Adipocyte (in vitro differentiated cells): ENCODE measurements at regions not wholly inside any gene's neighbourhood (a gene's known extent, or its start where the extent isn't known, plus 50 kb on each side); places are given as distances from the start of the nearest gene placed in this dataset.

Experiments used
- DNase-seq: peaks from one replicate; pipeline ENCODE4 v3.0.0-alpha.2; 2015; ENCODE audit warnings: low read depth
- H3K27me3 ChIP-seq: replicated peaks from 2 replicates; pipeline ENCODE4 v1.7.0; 2013; ENCODE audit warnings: mild to moderate bottlenecking, low read length, moderate library complexity; ENCODE audit not compliant: control insufficient read depth, insufficient read depth
- H3K36me3 ChIP-seq: 2 replicates; pipeline ENCODE4 v1.7.0; 2013; ENCODE audit warnings: low read length, mild to moderate bottlenecking, moderate library complexity; ENCODE audit not compliant: control insufficient read depth, insufficient read depth, severe bottlenecking
- H3K4me1 ChIP-seq: 2 replicates; pipeline ENCODE4 v1.7.0; 2013; ENCODE audit warnings: mild to moderate bottlenecking, low read length, moderate library complexity; ENCODE audit not compliant: control insufficient read depth, insufficient read depth
- H3K4me3 ChIP-seq: 2 replicates; pipeline ENCODE4 v1.7.0; 2013; ENCODE audit warnings: mild to moderate bottlenecking, low read length, moderate library complexity
- H3K9ac ChIP-seq: 2 replicates; pipeline ENCODE4 v1.7.0; 2013; ENCODE audit warnings: mild to moderate bottlenecking, low read length, moderate library complexity
- H3K9me3 ChIP-seq: 2 replicates; pipeline ENCODE4 v1.7.0; 2013; ENCODE audit warnings: mild to moderate bottlenecking, low read length, moderate library complexity; ENCODE audit not compliant: control insufficient read depth

DNA sequence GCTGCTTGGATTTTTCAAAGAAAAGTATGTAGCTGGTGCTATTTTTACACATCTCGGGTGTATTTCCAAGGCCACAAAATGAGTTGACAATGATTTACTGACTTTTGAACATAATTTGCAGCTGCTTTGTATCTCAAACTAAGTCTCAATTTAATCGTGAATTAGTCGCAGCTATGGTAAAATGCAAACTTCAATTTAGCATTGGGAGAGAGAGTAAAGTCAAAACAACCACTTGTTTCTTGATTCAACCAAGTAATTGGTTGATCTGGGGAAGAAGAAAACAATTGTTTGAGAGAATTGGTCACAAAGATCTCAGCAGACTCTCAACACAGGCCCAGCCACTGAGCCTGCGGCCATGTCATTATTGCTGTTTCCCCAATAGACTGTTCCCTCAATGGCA, 75.0 kb upstream of the DYRK2 start:
- Histone ChIP-seq H3K36me3 (no peaks in the 10 kb centered on the region), H3K4me1 (no peaks in the 10 kb centered on the region), H3K4me3 (no peak overlapping the region), H3K9me3 (no peaks in the 10 kb centered on the region), H3K9ac (no peak overlapping the region), H3K27me3 (no peaks in the 10 kb centered on the region)
- no peak for DNase-seq

DNA sequence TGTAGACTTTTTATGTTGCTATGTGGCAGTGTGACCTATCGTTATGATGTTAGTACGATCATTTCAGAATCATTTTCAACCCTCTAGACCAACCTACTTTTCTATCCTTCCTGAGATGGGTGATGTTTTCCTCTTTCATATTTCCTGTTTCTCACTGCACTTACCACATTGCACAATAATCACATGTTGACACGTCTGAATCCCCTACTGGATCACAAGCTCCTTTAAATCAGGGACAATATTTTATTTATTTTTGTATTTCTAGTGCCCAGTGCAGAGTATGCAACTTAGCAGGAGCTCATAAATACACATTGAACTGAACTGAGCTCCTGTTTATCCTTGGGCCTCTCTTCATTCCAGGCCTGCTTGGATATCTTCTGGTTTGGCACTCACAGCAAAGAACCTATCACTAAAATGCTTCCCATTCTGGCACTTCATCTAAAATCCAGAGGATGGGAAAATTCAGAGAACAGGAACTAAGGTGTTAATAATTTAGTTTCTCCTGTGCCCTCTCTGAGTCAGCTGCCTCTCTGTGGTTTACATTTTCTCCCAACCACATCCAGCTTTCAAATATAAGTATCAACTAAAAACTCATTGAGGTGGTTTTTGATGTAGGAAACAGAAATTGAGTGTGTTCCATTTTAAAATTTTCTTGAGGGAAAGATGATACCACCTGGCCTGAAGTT, 69.4 kb upstream of the DYRK2 start:
- no peaks in the 10 kb centered on the region for H3K9me3 ChIP-seq
- no peak overlapping the region for H3K9ac ChIP-seq
- no peak for DNase-seq
- H3K27me3 ChIP-seq = no peaks in the 10 kb centered on the region
- H3K4me1 ChIP-seq = peaks cover 18% of the 10 kb centered on the region
- H3K36me3 ChIP-seq = no peaks in the 10 kb centered on the region
- H3K4me3 ChIP-seq = no peak overlapping the region

DNA sequence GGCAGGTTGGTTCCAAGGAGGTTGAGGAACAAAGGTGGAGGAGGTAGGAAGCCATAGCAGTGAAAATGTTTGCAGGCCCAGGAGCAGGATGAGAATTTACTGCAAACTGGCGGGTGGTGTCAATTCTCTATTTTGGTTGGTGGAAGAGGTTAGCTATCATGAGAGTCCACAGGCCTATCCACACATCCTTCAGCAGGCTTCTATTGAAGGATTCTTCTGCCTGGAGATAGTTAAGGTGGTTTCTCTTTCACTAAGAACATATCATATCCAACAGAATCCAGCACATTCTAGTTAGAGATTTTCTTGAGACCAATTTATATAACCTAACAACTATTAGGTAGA, 68.9 kb upstream of the DYRK2 start:
- Histone ChIP-seq H3K4me3 (no peak overlapping the region), H3K36me3 (no peaks in the 10 kb centered on the region)

DNA sequence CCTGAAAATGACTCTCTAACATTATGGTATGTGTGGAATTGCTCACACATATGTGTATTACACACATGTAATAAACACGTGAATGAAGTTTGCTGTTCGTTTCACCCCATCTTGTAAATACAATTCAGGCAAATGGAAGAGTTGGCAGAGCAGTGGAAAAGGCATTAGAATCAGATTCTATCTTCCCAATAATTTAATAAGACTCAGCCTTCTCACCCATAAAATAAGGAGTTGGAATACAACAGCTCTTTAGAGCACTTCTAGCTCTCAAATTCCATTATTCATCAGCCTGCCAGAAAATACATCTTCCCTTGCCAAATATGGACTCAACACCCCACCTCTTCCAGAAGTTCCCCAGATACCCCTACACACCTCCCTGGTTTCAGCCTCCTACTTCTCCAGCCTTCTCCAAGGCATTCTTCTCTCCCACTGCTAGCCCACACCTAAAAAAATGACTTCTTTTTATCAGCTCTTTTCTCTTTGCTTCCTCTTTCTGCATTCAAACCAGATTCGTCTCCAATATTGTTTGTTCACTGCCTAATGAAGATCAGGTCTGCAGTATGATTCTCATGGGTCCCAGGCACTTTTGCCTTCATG, 66.2 kb upstream of the DYRK2 start:
- H3K36me3 ChIP-seq = no peaks in the 10 kb centered on the region
- H3K27me3 ChIP-seq = no peaks in the 10 kb centered on the region
- H3K9me3 ChIP-seq = no peaks in the 10 kb centered on the region
- no peak for DNase-seq
- H3K4me3 ChIP-seq = no peak overlapping the region
- no peak overlapping the region for H3K9ac ChIP-seq
- peaks cover 18% of the 10 kb centered on the region for H3K4me1 ChIP-seq

More for the DNA sequence above, 68.9 kb upstream of the DYRK2 start:
- Histone ChIP-seq H3K9ac (no peak overlapping the region), H3K9me3 (no peaks in the 10 kb centered on the region), H3K4me1 (peaks cover 18% of the 10 kb centered on the region), H3K27me3 (no peaks in the 10 kb centered on the region)
- no peak for DNase-seq

DNA sequence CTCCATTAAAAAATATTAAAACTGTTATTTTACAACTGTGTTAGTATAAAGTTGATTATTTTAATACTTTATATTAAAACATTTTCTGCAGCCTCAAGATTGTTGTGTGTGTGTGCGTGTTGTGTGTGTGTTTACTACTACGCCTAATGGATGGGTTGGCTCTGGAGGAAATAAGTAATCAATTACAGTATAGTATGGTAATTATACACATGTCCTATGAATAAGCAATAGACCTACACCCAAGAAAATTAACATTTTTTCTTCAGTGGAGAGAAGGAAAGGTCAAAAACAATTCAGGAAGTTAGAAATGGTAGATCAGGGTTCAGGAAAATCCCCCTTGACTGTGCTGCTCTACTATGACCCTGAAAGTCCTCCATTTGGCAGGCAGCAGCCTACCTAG, 65.7 kb upstream of the DYRK2 start:
- DNase-seq = no peak
- Histone ChIP-seq H3K4me1 (peaks cover 18% of the 10 kb centered on the region), H3K9me3 (no peaks in the 10 kb centered on the region), H3K27me3 (no peaks in the 10 kb centered on the region), H3K4me3 (no peak overlapping the region), H3K36me3 (no peaks in the 10 kb centered on the region), H3K9ac (no peak overlapping the region)

DNA sequence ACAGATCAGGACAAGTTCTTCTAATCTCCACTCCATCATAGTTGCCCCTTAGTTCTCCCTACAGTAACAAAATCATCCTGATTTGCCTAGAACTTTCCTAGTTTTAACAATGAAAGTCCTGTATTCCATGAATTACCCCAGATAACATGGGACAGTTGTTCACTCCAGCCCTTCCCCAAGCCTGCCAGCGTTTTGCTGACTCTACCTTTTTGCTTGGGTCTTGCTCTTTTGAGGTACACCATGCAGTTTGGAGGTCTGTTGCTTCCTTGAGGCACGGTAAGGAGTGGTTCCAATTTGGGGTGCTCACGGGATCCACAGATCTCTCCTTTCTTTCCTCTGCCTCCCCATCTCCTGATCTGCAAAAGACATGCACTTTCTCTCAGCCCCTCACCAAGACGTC, 61.6 kb upstream of the DYRK2 start:
- Histone ChIP-seq H3K4me1 (peaks cover 16% of the 10 kb centered on the region), H3K9ac (no peak overlapping the region)
- DNase-seq = no peak

DNA sequence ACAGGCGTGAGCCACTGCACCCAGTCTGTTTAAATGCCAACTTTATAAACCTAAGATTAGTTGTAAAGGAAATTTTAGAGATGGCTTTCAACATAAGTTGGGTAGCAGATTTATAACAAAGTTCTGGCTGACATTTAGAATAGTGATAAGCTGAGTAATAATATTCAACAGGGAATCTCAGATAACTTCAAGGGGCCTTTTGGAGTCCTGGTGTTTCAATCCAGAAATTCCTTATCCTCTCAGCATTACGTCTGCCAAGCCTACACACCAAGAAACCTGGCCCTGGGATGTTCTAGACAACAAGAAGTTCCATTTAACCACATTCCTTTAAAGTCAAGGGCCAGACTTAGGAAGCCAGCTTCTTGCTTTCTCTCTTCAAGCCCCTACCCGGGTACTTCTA, 59.5 kb upstream of the DYRK2 start:
- Histone ChIP-seq H3K36me3 (no peaks in the 10 kb centered on the region), H3K9me3 (no peaks in the 10 kb centered on the region), H3K4me1 (peaks cover 23% of the 10 kb centered on the region), H3K4me3 (no peak overlapping the region), H3K27me3 (no peaks in the 10 kb centered on the region), H3K9ac (no peak overlapping the region)
- DNase-seq = no peak

More for the DNA sequence above, 61.6 kb upstream of the DYRK2 start:
- Histone ChIP-seq H3K36me3 (no peaks in the 10 kb centered on the region), H3K9me3 (no peaks in the 10 kb centered on the region), H3K4me3 (no peak overlapping the region), H3K27me3 (no peaks in the 10 kb centered on the region)

DNA sequence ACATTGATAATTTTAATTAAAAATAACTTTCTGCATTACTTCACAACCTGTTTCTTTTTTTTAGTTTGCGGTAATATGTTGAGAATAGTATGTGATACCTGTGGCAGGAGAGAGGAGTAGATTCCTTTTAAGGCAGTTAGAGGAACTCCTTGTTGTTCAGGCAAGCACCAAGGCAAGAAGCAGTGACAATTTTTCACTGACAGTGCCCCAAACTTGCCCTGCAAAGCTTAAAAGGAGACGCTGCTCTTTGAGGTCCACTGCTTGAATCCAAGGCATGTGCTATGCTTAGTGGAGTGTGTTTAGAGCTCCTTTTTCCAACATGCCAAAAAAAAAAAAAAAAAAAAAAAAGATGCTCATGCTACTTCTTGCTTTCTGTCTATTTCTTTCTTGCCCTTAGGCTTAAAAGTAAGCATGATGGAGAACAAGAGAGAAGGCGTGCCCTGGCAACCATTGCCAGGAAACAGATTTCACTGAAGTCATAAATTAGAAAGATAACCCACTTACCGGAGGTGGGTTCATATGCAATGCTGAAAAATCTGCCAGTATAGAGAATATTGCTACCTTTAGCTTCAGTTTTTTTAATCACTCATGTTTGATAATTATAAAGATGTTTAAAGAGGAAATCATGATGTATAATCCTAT, 58.3 kb upstream of the DYRK2 start:
- no peaks in the 10 kb centered on the region for H3K9me3 ChIP-seq
- no peak overlapping the region for H3K4me3 ChIP-seq
- no peaks in the 10 kb centered on the region for H3K27me3 ChIP-seq
- H3K4me1 ChIP-seq = peaks cover 23% of the 10 kb centered on the region
- H3K9ac ChIP-seq = no peak overlapping the region
- H3K36me3 ChIP-seq = no peaks in the 10 kb centered on the region
- DNase-seq = no peak

DNA sequence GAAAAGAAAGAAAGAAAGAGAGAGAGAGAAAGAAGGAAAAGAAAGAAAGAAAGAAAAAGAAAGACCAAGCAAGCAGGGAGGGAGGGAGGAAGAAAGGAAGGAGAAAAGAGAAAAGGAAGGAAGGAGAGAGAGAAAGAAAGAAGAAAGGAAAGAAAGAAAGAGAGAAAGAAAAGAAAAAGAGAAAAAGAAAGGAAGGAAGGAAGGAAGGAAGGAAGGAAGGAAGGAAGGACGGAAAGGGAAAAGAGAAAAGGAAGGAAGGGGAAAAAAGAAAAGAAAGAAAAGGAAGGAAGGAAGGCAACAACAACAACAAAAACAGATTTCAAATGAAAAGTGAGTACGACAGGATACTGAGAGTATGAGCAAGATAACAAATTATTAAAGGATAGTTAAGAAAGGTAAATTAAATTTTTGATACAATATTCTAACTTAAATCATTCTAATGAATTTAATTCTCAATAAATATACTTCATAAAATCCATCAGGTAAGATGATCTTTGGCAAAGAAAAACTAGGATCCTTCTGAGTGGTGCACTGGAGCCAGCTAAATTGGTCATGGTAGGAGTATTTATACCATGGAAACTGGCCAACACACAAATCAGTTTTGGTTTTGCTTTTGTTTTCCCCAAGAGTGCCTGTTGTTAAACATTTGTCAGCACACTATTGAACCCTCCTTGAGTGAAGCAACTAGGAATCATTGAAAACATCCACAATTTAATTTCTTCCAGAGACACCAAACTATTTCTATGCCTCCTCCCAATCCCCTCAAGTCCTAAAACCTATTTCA, 56.1 kb upstream of the DYRK2 start:
- H3K4me1 ChIP-seq = peaks cover 23% of the 10 kb centered on the region
- peak; percentile 76 for DNase-seq
- H3K9ac ChIP-seq = no peak overlapping the region
- no peaks in the 10 kb centered on the region for H3K9me3 ChIP-seq
- H3K4me3 ChIP-seq = peak overlapping the region; percentile 2
- H3K36me3 ChIP-seq = no peaks in the 10 kb centered on the region
- no peaks in the 10 kb centered on the region for H3K27me3 ChIP-seq

DNA sequence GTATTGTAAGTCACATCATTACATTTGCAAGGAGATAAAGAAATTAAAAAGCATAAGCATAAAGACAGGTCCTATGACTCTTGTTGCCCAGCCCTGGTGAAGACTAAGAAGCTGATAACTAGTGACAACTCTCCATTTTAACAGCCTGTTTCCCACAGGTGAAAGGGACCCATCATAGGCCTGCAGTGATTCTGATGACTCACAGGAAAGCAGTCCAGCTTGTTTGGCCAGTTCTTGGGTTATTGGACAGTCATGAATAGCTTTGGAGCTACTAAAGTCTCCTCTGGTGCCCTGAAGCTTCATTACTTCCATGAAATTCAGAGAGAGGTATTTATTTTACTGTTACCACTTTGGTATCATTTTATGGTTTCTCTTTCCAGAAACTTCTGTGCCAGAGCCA, 55.5 kb upstream of the DYRK2 start:
- Histone ChIP-seq H3K36me3 (no peaks in the 10 kb centered on the region), H3K9me3 (no peaks in the 10 kb centered on the region), H3K4me3 (peak overlapping the region; percentile 2), H3K27me3 (no peaks in the 10 kb centered on the region), H3K4me1 (peaks cover 23% of the 10 kb centered on the region), H3K9ac (no peak overlapping the region)
- peak; percentile 21 for DNase-seq
